Renal cortical epithelial cell (primary cell): ENCODE measurements at regions not wholly inside any gene's neighbourhood (a gene's known extent, or its start where the extent isn't known, plus 50 kb on each side); places are given as distances from the start of the nearest gene placed in this dataset.
"Not testable (repeated sequence)": the region's sequence is repeated elsewhere in the genome, so short reads cannot be mapped to it uniquely, and the experiment has no call there.

Experiments
- DNase-seq: peaks from one replicate; pipeline ENCODE4 v3.0.0-alpha.2; 2011; ENCODE audit warnings: low read depth

DNA sequence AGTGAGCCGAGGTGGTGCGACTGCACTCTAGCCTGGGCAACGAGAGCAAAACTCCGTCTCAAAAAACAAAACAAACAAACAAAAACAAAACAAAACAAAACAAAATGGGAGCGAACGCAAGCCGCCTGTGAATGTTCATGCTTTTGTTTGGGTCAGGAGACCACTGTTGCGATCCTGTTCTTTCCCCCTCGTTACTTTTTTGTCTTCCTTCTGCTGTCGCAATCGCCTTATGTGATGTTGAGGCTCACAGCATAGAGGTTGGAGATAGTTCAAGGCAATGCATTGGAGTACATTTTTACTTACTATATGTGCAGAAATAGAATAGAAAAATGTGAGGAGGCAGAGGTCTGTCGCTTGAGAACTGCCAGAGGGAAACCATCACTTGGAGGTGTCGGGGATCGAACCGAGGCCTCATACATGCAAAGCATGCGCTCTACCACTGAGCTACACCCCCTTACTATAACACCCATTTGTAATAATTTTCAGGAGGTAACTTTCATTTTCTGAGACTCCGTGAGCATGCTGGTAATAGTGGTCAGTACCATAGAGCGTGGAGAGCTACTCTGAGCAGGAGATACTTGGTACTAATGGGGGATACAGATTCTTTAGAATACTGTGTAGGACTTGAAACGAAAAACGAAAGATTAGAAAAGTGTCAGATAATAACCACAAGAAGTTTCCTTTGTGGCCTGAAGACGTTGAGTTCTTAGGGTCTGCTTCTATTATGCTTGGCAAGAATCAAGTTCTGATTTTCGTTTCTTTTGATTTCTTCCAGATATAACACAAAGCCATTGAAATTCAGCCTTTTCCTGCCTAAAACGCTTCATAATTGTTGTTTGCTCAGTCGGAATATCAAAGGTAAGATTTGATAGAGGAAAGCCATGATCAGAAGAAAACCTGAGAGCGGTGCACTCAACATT, 121.1 kb downstream of the TRIM27 start:
- DNase-seq: peak; percentile 4

DNA sequence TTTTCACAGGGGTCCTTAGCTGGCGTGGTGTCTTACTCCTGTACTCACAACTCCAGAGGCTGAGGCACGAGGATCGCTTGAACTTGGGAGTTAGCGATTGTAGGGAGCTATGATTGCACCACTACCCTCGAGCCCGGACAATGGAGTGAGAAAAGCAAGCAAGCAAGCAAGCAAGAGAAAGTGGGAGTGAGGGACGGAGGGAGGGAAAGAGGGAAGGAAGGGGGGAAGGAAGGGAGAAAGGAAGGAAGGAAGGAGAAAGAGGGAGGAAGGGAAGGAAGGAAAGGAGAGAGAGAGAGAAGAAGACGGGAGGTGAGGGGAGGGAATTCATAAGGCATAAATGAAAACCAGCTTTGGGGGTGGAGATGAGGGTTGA, 120.5 kb downstream of the TRIM27 start:
- no peak for DNase-seq

DNA sequence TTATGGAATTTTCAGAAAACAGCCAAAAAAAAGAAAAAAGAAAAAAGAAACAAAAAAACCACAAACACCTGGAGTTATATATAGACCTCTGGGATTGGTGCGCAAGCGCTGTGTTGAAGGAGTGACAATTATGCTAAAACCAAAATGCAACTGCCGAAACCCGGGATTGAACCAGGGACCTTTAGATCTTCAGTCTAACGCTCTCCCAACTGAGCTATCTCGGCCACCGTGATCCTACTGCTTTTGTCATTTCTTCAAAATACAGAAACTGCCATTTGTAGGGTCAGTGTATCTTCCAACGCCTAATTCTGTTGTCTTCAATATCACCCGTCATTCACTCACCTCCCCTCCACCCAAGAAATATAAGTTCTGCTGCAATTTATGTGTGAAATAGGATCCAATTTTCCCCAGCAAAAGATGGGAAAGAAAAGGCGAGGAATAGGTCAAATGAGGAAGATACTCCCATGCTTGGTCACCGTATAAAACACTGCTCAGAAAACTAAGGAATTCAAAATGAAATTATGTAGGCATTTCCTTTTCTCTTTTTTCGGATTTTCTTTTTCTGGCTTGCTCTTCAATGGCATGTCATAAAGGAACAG, 116.0 kb downstream of the TRIM27 start:
- DNase-seq: peak; percentile 7

DNA sequence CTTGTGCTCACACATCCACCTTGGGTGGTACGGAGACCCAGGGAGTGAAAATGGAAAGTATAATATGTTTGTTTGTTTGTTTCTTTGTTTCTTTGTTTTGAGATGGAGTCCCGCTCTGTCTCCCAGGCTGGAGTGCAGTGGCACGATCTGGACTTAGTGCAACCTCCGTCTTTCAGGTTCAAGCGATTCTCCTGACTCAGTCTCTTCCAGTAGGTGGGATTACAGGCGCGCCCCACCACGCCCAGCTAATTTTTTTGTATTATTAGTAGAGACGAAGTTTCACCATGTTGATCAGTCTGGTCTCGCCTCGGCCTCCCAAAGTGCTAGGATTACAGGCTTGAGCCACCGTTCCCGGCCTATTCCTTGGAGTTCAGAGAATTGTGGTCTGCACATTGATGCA, 115.4 kb downstream of the TRIM27 start:
- no peak for DNase-seq

DNA sequence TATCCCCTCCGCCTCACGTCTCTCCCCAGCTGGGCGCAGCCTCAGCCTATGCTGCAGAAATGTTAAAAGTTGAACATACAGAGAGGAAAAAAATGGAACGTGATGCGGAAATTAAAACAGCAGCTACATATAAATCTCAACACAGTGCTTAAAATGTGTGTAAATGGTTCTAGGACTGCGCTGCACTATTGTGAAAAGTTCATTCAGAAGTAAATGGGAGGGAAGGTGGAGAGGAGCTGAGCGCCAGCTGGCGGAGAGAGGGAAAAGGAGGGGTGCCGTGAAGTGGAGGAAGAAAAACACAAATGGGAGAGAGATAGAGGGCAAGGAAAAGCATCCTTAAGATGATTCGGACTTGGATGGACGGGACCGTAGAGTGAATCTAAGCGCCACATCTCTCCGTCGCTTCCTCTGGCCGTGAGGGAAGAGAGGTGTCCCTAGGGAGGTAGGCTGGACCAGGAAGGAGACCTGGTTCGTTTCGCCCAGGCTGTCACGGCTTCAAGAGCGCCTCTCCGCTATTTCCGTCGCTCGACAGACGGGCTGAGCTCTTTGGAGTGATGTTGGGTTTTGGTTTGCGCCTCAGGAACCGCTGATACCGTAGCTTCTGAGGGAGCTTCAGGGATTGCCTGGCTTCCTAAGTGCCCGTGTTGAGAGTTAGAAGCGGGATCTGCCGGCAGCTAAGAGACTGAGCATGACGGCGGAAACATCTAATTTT, 113.7 kb downstream of the TRIM27 start:
- DNase-seq: no peak

DNA sequence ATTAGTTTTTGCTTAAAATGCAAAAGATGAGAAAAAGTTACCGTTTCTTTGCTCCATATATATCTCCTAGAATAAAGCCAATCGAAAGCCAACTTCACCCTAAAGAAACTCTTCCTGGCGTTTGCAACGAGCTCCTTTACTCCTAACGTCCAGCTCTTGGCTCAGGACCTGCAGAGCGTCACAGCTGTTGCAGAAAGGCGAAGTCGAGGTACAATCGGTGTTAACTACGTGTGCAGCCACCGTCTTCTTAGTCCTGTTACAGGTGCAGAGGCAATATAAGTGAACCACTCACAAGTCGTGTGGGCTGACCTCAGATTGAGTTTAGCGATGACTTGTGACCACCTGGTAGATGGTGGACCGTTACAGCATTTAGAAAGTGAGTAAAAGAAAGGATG, 113.1 kb downstream of the TRIM27 start:
- no peak for DNase-seq

DNA sequence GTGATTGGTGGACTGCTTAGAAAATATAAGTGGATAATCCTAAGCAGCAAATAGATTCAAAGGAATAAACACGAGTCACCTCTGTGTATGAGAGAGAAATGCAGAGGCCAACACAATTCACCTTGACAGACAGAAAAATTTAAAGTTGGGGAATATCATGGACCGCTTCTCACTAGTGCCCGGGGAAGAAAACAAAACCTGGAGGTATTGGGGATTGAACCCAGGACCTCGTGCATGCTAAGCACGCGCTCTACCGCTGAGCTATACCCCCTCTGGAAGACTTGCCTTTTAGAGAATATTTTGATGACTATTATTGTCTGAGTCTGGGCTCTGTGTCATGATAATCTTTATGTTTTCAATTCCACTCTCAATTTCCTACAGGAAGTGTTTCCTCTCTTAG, 111.9 kb downstream of the TRIM27 start:
- DNase-seq: no peak

DNA sequence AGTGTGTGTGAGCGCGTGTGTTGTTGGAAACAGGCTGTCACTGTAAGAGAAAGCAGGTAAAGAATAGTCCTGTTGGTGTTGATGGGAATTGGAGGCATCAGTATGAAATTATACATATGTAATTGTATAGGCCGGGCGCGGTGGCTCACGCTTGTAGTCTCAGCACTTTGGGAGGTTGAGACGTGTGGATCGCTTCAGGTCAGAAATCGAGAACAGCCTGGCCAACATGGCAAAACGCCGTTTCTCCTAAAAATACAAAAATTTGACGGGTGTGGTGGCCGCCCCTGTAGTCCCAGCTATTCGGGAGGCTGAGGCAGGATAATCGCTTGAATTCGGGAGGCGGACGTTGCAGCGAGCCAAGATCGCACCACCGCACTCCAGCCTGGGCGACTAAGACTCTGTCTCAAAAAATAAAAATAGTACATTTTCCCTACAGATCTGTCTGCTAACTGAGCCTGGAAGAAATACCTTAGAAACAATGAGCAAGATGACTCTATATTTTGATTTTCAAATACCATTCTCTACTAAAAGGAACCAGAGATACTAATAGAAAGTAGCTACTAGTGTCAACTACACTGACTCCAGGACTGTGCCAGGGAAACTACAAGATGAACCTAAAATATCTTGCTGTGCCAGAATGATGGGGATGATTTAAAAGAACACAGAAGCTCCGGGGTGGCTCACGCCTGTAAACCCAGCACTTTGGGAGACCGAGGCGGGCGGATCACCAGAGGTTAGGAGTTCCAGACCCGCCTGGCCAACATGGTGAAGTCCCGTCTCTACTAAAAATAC, 110.8 kb downstream of the TRIM27 start:
- DNase-seq: no peak

DNA sequence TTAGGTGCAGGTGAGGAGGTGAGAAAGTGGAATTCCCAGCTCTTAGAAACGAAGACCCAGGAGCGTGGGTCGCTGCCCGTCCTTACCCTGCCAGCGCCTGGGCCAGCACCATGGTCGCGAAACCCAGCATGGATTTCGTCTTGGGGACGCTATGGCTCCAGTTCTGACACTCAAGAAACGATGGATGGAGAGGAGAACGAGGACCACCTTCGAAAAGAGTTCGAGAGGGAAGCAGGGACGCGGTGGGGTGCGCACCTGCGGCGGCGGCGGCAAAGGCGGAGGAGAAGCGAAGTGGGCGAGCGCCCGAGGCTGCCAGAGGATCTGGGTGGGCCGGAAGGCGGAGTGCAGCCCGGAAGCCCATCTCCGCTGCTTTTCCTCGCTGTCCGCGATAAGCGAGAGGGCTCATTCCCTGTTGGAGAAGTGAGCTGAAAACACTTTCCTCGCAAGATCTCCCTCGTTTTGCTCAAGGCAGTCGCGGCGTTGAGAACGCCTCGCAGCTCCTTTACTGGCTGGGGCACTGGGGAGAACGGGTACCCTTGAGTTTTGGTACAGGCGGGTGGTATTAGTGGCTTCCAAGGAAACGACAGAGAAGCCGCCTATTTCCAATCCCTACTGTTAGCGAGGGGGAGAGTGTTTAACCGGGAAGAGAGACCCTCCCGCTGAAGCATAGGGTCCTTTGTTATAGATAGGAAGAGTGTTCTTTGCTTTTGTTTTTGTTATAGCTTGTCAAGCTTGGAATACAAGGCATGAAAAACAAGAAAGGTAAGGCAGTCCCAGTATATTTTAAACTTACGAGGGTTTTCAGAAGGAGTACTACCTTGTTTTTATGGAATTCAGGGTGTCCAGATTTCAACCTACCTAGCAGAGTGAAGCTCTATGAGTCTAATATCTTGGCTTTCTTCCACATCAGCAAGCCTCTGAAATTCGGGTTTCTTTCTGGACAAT, 109.5 kb downstream of the TRIM27 start:
- DNase-seq: no peak

DNA sequence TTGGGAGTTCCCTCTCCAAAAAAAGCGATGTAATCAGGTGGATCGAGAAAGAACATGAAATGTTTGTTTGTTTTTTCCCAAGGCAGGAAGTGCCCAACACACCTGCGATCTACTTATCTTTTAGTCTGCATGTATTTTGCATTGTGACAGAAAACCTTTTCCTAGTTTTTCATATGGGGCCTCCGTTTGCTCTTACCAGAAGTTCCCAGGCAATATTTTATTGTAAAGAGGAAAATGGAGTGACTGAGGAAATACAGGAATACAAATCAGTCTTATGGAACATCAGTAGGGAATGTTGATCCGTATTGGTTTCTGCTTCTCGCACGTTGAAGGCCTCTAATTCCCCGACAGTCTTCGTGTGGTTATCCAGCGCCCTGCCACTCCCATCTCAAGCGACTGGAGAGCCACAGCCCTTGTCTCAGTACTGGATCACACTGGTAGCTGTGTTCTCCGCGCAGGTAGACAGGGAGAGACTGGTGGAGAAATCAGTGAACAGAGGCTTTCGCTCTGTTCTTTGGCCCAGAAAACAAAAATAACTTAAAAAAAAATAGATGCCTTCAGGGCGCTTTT, 107.4 kb downstream of the TRIM27 start:
- no peak for DNase-seq

DNA sequence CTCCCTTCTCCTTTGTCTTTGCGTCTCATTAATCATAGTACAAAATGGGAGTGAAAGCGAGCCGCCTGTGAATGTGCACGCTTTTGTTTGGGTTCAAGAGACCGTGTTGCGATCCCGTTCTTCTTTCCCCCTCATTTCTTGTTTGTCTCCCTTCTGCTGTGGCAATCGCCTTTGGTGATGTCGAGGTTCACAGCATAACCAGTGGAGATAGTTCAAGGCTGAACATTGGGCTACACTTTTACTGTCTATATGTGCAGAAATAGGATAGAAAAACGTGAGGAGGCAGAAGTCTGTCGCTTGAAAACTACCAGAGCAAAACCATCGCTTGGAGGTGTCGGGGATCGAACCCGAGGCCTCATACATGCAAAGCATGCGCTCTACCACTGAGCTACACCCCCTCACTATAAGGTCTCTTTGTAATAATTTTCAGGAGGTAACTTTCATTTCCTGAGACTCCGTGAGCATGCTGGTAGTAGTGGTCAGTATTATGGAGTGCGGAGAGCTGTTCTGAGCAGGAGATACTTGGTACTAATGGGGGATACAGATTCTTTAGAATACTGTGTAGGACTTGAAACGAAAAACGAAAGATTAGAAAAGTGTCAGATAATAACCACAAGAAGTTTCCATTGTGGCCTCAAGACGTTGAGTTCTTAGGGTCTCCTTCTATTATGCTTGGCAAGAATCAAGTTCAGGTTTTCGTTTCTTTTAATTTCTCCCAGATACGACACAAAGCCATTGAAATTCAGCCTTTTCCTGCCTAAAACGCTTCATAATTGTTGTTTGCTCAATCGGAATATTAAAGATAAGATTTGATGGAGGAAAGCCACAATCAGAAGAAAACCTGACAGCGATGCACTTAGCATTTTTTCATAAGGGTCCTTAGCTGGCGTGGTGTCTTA, 106.6 kb downstream of the TRIM27 start:
- peak; percentile 14 for DNase-seq

DNA sequence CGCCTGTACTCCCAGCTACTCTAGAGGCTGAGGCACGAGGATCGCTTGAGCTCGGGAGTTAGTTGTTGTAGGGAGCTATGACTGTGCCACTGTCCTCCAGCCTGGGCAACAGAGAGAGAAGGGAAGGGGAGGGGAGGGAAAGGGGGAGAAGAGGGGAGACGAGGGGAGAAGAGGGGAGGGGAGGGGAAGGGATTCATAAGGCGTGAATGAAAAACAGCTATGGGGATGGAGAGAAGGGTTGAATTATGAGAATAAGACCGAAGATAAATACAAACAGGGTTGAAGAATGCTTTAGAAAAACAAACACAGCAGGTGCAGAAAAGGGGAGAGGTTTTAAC, 106.0 kb downstream of the TRIM27 start:
- DNase-seq: no peak

DNA sequence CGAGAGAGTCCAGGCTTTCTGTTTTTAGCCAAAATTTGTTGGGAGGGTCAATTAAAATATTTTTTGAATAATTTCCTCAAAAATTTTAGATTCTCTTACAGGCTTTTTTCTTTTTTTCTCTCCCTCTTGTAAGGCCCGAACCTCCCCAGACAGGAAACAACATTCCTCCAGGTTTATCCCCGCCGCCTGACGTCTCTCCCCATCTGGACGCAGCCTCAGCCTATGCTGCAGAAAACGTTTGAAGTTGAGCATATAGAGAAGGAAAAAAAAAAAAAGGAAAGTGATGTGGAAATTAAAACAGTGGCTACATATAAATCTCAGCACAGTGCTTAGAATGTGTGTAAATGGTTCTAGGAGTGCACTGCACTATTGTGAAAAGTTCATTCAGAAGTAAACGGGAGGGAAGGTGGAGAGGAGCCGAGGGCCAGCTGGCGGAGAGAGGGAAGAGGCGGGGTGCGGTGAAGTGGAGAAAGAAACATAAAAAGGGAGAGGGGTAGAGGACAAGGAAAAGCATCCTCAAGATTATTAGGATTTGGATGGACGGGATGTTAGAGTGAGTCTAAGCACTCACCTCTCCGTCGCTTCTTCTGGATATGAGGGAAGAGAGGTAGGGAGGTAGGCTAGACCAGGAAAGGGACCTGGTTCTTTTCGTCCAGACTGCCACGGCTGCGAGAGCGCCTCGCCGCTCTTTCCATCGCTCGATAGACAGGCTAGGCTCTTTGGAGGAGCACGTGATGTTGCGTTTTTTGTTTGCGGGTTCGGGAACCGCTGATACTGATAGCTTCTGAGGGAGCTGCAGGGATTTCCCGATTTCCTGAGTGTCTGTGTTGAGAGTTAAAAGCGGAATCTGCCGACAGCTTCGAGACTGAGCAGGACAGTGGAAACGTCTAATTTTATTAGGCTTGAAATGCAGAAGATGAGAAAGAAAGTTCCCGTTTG, 98.7 kb downstream of the TRIM27 start:
- no peak for DNase-seq

DNA sequence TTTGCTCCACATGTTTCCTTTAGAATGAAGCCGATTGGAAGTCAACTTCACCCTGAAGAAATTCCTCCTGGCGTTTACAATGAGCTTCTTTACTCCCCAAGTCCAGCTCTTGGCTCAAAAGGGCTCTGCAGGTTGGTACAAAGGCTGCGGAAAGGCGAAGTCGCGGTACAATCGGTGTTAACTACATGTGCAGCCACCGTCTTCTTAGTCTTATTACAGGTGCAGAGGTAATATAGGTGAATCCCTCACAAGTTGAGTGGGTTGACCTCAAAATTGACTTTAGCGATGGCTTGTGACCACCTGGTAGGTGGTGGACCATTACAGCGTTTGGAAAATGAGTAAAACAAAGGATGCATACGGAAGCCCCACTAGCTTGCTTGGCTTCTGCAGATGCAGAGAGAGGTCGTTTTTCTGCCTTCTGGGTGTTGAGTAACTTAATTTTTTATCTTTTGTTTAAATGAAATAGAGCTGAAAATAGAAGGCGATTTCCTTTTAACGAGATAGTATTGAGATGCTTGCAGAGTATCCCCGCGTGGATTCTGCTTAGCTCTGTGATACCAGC, 98.0 kb downstream of the TRIM27 start:
- DNase-seq: no peak

DNA sequence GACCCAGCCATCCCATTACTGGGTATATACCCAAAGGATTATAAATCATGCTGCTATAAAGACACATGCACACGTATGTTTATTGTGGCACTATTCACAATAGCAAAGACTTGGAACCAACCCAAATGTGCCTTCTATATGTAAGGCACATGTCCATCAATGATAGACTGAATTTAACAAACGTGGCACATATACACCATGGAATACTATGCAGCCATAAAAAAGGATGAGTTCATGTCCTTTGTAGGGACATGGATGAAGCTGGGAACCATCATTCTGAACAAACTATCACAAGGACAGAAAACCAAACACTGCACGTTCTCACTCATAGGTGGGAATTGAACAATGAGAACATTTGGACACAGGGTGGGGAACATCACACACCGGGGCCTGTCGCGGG, 92.1 kb downstream of the TRIM27 start:
- not testable (repeated sequence) for DNase-seq

DNA sequence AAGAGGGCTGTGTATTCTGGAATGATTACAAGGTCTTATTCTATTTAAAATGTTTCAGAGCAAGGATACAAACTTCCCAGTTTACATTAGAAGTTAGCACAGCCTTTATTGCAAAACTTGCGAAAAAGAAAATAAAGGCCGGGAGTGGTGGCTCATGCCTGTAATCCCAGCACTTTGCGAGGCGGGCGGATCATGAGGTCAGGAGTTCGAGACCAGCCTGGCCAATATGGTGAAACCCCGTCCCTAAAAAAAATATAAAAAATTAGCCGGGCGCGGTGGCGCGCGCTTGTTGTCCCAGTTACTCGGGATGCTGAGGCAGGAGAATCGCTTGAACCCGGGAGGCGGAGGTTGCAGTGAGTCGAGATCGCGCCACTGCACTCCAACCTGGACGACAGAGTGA, 87.1 kb downstream of the TRIM27 start:
- DNase-seq: not testable (repeated sequence)

DNA sequence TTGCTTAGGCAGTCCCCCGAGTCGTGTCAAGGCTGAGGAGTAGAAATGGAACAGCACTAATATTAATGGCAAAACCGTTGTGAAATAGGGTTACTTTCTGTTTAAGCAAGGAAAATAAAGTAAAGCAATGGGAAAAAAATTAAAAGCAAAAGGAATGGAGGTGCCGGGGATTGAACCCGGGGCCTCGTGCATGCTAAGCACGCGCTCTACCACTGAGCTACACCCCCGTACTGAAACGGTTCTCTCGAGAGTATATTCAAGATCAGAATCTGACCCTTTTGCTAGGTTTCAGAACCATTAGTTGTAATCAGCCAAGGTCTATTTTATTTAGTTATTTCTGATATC, 85.5 kb downstream of the TRIM27 start:
- no peak for DNase-seq
